Activated CD4-positive, alpha-beta T cell treated with anti-CD3 and anti-CD28 coated beads, Interleukin-10, Interleukin-2, amounts not matched to agents 100 ng/mL and 50 ng/mL, durations not matched to agents 16 hours and 8 hours (primary cell): ENCODE measurements at regions not wholly inside any gene's neighbourhood (a gene's known extent, or its start where the extent isn't known, plus 50 kb on each side); places are given as distances from the start of the nearest gene placed in this dataset.

Experiments used
- DNase-seq: peaks from one replicate; pipeline ENCODE4 v3.0.0-alpha.2; 2020

DNA sequence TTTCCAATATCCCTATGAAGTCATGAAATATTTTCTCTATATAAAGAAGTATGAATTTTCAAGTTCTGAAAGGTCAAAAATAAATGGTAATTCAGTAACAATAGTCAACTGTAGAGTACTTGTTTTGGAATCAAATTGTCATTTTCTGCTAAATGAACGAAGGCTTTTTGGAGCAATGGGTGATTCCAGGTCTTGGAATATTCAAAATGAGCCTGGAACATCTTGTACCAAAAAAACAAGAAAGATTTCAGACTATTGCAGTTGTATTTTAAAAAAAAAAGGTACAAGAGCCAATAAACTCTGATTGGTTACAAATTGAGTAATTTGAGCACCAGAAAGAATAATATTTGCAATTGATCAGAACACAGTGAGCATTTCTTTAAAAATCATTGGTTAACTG, 730.1 kb downstream of the DTWD2 start:
- DNase-seq, result no peak

DNA sequence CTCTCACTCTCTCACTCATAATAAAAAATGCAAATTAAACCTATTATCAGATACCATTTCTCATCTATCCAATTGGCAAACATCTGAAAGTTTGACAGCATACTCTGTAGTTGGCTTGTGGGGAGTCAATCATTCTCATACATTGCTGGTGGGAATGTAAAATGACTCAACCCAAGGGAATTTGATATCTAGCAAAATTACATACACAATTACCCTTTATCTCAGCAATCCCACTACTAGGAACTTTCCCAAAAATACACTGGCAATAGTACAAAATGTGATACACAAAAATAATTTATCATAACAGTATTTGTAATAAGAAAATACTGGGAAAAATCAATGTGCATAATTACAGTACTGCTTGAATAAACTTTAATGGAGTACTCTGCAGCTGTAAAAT, 731.3 kb downstream of the DTWD2 start:
- no peak for DNase-seq

DNA sequence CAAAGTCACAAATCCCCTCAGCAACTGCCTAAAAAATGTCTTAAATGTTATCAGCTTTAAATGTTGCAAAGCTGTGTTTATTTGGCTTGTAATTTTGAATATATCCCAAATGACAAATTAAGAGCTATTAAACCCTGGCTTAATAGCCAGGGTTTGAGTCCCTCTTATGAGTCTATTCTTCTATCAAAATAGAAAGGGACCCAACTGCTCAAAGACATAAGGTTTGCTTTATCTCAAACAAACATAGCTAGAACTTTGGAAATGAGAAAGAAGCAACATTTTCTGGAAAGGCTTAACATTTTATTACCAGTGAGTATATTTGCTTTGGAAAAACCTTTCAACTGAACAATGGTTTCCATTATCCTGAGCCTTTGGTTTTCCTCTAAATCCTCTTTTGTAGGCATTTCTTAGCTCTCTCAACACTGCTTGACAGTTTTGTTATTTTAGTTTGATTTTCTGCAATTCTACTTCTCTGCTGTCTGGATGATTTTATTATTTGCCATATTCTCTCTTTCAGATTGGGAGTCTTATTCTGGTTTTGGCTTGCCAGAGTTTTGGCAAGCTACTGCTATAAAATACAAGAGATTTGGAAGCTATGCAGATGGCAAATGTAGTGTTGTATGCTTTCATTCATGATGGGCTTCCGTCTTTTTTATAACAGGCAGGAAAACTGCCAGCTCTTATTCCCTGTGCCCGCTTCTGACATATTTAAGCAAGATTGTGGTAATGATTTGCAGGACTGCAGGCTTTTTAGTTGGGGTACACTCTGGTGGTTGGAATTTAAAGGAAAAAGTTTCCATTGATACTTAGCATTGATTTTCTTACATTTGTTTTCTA, 734.9 kb downstream of the DTWD2 start:
- no peak for DNase-seq

DNA sequence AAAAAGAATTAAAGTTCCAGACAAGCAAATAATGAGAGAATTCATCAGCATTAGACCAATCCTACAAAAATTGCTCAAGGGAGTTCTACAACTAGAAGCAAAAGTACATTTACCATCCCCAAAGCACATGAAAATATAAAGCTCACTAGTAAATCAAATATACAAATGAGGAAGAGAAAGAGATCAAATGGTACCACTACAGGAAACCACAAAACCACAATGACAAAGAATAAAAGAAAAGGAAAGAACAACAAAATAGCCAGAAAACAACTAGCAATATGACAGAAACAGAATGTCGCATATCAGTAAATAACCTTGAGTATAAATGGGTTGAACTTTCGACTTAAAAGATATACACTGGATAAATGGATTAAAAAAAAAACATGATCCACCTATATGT, 739.0 kb downstream of the DTWD2 start:
- peak; percentile 10 for DNase-seq

DNA sequence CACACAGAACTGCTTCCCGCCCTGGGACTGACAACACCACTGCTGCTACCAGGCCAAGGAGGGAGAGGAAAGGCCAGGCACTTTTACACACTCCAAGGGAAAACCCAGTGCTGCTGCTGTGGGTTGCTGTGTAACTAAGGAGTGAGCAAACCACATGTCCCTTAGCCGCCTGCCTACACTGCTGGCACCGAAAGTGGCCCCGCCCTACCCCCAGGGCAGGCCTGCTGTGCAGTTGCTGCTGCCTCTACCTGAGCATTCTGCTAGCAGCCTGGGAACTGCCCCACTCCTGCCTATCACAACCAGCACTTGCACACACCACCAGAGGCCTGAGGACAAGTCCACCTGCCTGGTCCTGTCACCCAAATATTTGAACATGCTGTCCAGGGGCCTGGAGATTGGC, 740.9 kb downstream of the DTWD2 start:
- DNase-seq, result no peak

DNA sequence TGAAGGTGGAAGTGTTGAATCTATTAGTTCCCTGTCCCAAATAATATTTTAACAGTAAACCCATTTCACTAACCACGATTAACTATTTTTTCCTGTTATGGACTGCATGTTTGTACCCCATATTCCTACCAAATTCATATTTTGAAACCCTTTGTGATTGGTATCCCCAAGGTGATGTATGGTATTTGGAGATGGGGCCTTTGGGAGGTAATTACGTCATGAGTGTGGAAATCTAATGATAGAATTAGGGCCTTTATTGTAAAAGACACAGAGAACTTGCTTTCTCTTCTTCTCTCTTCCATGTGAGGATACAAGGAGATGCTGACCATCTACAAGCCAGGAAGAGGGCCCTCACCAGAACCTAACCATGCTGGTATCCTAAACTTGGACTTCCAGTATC, 744.7 kb downstream of the DTWD2 start:
- DNase-seq, result no peak

DNA sequence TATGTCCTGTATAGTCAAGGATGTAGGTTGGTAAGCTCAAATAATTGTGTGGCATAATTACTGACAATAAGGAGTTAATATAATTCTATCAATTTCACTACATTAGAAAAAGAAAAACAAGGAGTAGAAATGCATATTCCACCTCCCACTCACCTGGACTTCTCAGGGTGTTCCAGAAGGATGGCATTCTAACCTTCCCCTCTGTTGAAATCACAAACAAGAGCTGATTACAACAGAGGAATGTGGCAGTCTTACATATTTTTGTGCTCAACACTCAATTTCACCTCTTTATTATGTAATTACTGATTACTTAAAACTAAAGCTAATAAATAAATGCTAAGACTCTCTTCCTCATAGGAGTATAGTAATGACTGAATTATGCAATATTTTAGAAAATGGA, 745.3 kb downstream of the DTWD2 start:
- DNase-seq, result no peak

DNA sequence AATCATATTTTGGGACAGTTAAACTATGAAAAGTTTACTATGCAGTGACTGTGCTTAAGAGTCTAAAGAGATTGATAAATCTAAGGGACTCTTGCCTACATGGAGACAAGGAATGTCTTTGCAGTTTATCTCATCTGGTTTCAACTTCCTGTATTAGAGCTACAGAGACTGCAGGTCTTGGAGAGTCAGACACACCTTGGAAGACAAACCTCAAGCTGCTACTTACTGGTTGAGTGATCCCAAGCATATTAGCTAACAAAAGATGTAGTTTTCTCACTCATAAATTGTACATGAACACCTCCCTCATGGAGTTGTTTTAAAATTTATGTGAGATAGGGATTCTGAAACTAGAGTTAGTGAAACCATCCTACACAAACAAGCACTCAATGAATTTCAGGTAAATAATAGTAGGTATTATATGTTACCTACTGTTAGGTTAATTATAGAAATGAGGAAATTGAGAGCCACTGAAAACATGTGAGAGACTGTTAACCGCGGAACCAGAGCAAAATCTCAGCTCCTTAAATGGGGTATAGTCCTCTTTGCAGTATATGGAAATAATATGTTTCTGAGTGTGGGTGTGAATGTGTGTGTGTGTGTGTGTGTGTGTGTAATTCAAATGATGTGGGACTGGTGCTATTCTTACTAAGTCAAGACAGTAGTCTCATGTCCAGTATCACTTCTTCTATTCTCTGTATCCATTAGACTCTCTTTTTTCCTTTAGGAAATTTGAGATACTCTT, 752.1 kb downstream of the DTWD2 start:
- no peak for DNase-seq

DNA sequence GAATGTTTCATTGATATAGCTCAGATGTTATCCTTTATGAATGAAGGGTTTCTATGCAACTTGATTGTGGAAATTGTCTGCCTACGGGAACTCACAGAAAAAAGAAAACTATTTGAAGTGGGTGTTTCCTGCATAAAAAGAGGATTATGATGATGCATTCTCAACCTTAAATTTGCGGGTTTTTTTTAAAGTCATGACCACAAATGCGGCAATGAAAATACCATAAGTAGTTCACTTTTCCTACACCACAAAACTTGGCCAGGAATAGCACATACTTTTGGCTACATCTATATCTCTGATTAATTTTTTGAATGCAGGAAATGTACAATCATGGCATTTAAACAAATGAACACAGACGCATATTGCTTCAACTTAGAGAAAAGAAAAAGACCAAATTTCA, 754.7 kb downstream of the DTWD2 start:
- no peak for DNase-seq

DNA sequence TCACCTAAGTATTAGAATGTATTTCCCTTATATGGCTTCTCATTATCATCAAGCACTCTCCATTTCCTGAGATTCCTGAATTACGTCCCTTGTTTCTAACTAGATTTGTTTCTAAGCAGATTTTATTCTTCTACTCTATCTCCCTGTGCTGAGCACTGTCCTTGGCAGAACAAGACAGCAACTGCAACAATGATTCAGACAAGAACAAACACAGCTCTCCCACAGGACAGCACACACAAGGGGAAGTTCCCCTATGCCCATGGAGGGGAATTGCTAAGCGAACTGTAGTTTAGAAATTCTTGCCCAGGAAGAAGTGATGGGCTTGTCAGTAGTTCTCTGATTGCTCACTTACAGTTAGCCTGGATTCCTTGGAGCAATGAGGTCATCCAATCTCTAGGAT, 759.9 kb downstream of the DTWD2 start:
- DNase-seq, result no peak

DNA sequence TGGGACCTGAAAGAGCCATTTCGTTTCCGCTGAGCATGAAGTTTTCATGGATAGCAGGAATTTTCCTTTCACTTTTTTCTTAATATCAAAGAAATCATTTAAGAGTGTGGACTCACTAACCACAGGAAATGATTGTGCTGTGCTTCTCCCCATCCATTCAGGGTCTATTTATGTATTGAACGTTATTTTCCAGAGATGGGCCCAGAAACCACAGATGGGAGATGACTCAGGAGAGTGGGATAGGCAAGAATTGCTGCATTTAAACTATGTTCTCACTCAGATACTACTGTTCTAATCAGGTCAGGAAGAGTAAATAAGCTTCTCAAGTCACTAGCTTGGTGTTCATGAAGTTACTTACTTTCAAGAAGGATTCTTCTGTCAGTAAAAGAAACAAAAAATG, 763.8 kb downstream of the DTWD2 start:
- DNase-seq, result no peak

DNA sequence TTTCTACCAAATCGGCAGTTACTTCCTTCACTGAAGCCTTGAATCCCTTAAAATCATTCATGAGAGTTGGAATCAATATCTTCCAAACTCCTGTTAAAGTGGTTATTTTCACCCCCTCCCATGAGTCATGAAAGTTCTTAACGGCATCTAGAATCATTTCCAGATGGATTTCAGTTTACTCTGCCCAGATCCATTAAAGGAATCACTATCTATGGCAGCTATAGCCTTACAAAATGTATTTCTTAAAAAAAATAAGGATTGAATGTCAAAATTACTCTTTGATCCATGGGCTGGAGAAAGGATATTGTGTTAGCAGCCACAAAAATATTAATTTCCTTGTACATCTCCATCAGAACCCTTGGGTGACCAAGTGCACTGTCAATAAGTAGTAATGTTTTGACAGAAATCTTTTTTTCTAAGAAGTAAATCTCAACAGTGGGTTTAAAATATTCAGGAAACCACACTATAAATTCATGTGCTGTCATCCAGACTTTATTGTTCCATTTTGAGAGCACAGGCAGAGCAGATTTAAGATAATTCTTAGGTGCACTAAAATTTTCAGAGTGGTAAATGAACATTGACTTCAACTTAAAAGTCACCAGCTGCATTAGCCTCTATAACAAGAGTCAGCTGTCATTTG, 767.7 kb downstream of the DTWD2 start:
- no peak for DNase-seq

DNA sequence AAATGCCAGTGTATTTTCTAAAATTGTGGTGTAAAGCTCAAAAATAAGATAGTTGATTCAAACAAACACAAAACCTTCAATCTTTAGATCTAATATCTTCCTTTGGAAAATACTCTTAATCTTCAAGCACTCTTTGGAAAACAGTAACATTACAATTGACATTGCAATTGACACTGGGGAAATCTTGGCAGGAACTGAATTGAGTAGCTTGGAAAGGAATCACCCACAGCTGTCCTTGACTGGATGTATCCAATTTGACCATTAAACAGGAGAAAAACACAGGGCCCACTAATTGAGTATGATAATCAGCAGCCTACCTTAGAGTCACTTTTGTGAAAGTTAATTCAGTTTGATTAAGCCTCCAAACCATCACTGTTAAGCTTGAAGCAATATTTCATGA, 776.7 kb downstream of the DTWD2 start:
- DNase-seq, result no peak

DNA sequence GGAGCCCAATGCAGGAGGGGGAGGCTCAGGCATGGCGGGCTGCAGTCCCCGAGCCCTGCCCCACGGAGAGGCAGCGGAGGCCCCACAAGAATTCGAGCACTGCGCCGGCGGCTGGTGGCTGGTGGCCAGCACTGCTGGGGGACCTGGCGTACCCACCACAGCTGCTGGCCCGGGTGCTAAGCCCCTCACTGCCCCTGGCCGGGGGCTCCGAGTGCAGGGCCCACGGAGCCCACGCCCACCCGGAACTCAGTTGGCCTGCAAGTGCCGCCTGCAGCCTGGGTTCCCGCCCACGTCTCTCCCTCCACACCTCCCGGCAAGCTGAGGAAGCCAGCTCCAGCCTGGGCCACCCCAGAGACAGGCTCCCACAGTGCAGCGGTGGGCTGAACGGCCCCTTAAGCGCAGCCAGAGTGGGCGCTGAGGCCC, 780.3 kb downstream of the DTWD2 start:
- no peak for DNase-seq

DNA sequence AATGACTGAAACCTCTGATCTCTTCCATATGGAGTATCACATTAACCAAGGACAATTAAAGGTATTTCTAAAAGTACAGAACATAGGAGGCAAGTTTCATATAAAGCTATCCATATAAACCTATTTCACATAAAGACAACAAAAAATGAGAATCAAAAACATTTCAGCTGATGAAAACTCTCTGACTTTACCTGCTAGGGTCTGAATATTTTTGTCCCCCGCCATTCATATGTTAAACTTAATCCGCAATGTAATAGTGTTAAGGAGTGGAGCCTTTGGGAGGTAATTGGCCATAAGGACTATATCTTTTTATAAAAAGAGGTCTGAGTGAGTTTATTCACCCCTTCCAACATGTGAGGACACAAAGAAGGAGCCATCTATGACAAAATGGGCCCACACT, 788.5 kb downstream of the DTWD2 start:
- no peak for DNase-seq

DNA sequence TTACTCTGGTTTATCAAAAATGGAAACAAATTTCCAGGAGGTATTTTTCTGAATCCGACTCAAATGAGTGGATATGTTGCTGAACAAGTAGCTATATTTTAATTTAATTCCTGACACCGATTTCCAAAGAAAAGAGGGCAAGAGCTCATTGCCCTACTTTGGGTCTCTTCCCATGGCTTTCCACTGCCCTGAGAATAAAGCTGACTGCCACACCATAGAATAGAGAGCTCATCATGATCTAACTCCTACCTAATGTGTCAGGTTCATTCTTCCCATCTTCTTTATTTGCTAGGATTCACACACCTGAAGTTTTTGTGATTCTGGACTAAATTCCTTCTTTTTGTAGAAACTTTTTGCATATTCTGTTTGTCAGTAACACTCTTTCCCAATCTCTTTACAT, 792.1 kb downstream of the DTWD2 start:
- DNase-seq, result no peak

DNA sequence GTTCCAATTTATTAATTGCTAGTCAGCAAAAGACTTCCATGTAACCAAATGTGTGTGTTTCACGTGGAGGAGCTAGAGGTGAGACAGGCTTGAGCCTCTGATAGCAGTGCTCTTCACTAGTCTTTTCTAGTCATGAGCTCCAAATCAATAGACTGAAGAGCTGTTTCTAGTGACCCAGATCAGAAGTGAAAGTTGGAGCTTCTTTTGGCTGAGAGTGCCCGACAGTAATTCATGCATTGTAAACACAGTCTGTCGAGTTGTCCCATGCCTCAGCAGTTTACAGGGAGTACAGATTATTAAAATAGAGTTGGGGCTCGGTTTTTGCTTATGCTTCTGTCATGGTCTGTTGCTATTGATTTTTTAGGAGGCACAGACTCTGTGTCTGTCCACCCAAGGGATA, 793.1 kb downstream of the DTWD2 start:
- DNase-seq, result no peak

DNA sequence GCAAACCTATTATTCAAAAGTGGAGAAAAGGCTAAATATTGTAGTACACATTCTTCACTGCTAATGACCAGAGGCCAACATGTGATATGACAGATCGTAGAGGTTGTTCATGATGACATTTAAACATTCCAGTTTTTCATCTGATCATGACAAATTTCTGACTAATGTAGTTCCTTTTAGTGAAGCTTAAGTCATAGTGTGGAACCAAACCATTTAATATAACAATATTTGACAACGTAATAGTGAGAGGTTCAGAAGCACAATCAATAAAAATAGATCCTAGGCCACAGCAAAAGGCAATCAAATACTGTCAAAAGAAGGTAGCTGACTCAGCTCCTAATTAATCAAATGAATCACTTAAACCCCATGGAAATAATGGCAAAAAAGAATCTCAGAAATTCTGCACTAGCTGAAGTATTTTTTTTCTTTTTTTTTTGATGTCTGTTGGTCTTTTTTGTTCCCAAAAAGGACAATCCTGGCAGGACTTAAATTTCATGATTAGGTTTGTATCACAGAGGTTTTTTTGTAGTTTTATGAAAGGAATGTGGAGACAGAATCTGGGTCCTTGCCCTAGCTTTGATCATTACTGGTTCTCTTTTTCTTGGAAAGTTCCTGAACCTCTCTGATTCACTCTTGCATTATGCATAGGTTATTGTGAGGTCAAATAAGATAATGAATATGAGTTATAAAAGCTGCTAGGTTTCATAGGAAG, 795.0 kb downstream of the DTWD2 start:
- DNase-seq, result no peak

DNA sequence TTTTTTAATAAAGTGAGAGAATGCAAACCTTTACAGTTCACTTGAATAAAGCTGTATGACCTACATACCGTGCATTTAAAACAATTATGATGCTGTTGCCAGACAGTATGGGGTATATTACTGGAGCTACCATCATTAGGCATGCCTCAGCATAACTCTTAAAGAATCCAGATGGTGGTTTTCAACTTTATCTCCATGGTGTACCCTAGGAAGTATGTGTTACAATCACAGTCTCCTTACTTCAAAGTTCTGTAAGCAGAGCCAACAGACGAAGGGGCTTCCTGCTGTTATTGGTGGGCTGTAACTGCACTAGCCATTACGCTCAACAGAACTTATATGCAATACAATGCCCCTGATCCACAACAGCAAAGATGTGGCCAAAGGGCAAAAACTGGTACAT, 803.3 kb downstream of the DTWD2 start:
- no peak for DNase-seq

DNA sequence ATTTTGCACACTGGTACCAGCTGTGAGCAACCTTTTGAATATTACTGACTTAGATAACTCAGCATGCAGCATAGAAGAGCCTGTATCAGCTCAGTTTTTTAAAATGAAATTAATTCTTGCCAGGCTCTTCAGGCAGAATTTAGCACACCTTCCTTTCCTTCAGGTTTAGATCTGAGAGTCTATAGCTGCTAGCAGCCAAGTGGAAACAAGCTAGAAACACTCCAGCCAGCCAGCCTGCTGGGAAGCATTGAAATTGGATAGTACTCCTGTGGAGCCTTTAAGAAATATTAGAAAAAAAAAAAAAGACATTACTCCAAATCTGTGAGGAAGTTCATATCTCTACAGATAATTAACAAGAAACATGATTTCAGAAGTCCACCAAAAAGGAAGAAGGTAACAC, 812.2 kb downstream of the DTWD2 start:
- DNase-seq, result no peak

DNA sequence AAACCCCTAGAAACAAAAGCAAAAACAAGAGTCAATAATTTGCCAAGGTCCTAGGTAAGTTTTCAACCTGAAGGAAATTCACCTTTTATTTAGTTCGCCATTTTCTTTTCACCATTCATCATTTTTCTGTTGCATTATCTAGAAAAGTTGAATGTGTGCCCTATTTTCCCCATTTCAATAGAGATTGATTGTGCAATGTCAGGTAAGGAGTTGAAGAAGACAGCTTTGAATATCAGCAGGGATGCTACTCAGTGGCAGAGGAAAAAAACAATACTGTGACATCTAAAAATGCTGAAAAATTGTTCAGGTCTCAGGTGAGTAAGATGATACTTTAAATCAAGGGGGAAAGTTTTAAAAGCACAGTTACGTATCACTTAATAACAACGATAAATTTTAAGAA, 813.7 kb downstream of the DTWD2 start:
- DNase-seq, result no peak

DNA sequence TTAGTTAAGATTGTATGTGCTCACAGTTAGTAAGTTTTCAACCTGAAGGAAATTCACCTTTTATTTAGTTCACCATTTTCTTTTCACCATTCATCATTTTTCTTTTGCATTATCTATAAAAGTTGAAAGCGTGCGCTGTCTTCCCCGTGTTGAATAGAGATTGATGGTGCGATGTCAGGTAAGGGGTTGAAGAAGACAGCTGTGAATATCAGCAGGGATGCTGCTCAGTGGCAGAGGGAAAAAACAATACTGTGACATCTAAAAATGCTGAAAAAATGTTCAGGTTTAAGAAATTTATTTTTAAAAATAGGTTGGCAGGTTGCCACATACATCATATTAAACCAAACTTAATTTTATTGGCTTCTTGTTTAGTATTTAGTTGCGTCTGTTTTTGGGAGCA, 815.0 kb downstream of the DTWD2 start:
- no peak for DNase-seq

DNA sequence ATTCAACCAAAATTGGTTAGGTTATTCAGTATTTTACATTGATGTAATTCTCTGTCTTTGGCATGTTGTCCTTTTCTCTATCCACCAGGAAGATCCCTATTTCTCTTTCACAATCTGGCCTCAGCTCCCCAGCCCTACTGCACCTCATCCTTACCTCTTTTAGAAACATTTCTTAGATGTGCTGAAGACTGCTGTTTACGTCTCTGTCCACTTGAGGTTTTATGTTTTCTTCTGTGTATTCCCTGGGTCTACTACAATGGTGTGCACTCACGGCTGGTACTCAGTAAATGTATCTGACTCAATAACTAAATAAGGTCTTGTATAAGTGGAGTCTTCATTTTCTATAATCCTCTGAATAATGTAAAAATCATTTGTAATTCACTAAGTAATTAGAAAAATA, 822.7 kb downstream of the DTWD2 start:
- no peak for DNase-seq

DNA sequence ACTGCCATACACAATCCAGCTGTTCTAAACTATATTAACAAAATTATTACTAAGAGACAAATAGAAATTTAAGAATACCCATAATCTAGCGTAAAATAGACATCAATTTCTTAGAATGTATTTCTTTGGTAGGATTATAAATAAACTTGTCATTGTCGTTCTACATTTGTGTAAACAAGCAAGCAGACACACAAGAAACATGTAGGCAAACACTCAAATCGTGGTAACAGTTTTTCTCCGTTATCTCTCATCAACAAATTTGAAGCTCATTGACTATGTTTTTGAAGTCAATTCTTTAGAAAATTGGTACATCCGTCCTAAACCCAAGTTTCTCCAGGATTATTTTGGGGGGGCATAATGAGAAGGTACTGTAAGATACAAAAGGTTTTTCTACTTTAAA, 832.2 kb downstream of the DTWD2 start:
- DNase-seq, result no peak
